H9 (cell line): ENCODE measurements at regions not wholly inside any gene's neighbourhood (a gene's known extent, or its start where the extent isn't known, plus 50 kb on each side); places are given as distances from the start of the nearest gene placed in this dataset.

Source experiments
- DNase-seq: peaks from one replicate; pipeline ENCODE4 v3.0.0-alpha.2; 2017
- H2AFZ ChIP-seq: one replicate; pipeline ENCODE4 v1.6.1; 2013; ENCODE audit warnings: mild to moderate bottlenecking, low read length, control low read depth, moderate library complexity
- H2AK5ac ChIP-seq: 2 replicates; pipeline ENCODE4 v1.6.1; 2013; ENCODE audit warnings: low read length, control low read depth, mixed read lengths; ENCODE audit not compliant: insufficient read length
- H2BK120ac ChIP-seq: one replicate; pipeline ENCODE4 v1.6.1; 2013; ENCODE audit warnings: low read depth, mild to moderate bottlenecking, low read length, control low read depth, inconsistent platforms; ENCODE audit not compliant: poor library complexity, severe bottlenecking
- H2BK12ac ChIP-seq: 2 replicates; pipeline ENCODE4 v1.6.1; 2013; ENCODE audit warnings: low read length, control low read depth, mixed read lengths, low read depth; ENCODE audit not compliant: insufficient read length
- H2BK15ac ChIP-seq: 2 replicates; pipeline ENCODE4 v1.6.1; 2013; ENCODE audit warnings: low read depth, low read length, control low read depth
- H2BK20ac ChIP-seq: one replicate; pipeline ENCODE4 v1.6.1; 2013; ENCODE audit warnings: low read depth, mild to moderate bottlenecking, low read length, control low read depth, inconsistent platforms; ENCODE audit not compliant: poor library complexity, severe bottlenecking
- H2BK5ac ChIP-seq: 2 replicates; pipeline ENCODE4 v1.6.1; 2013; ENCODE audit warnings: low read length, control low read depth, mixed read lengths; ENCODE audit not compliant: insufficient read length
- H3K14ac ChIP-seq: 2 replicates; pipeline ENCODE4 v1.6.1; 2013; ENCODE audit warnings: low read length, control low read depth; ENCODE audit not compliant: insufficient read depth
- H3K18ac ChIP-seq: 2 replicates; pipeline ENCODE4 v1.6.1; 2013; ENCODE audit warnings: low read depth, mild to moderate bottlenecking, mixed read lengths, low read length, control low read depth; ENCODE audit not compliant: insufficient read length
- H3K23ac ChIP-seq: 2 replicates; pipeline ENCODE4 v1.6.1; 2013; ENCODE audit warnings: low read length, control low read depth, mixed read lengths, low read depth; ENCODE audit not compliant: insufficient read length
- H3K23me2 ChIP-seq: 2 replicates; pipeline ENCODE4 v1.6.1; 2013; ENCODE audit warnings: low read depth, mild to moderate bottlenecking, mixed read lengths, low read length, control low read depth; ENCODE audit not compliant: insufficient read length, poor library complexity, severe bottlenecking
- H3K27ac ChIP-seq: 2 replicates; pipeline ENCODE4 v1.5.1; 2013; ENCODE audit warnings: low read length, control low read depth, mixed read lengths, low read depth; ENCODE audit not compliant: insufficient read length
- H3K27me3 ChIP-seq: 2 replicates; pipeline ENCODE4 v1.6.1; 2013; ENCODE audit warnings: low read length, control low read depth, inconsistent platforms; ENCODE audit not compliant: insufficient read depth
- H3K4ac ChIP-seq: 2 replicates; pipeline ENCODE4 v1.6.1; 2013; ENCODE audit warnings: low read depth, mild to moderate bottlenecking, control low read depth, inconsistent platforms, low read length, moderate library complexity
- H3K4me1 ChIP-seq: 2 replicates; pipeline ENCODE4 v1.6.1; 2013; ENCODE audit warnings: low read length, control low read depth, inconsistent platforms; ENCODE audit not compliant: insufficient read depth
- H3K4me2 ChIP-seq: 2 replicates; pipeline ENCODE4 v1.6.1; 2013; ENCODE audit warnings: low read length, control low read depth, mixed read lengths; ENCODE audit not compliant: insufficient read length, insufficient read depth
- H3K56ac ChIP-seq: 2 replicates; pipeline ENCODE4 v1.6.1; 2013; ENCODE audit warnings: low read depth, mild to moderate bottlenecking, mixed read lengths, low read length, control low read depth; ENCODE audit not compliant: insufficient read length
- H3K79me1 ChIP-seq: 2 replicates; pipeline ENCODE4 v1.6.1; 2013; ENCODE audit warnings: low read depth, mild to moderate bottlenecking, moderate library complexity, low read length, control low read depth, inconsistent platforms; ENCODE audit not compliant: insufficient read depth, poor library complexity, severe bottlenecking
- H3K79me2 ChIP-seq: 2 replicates; pipeline ENCODE4 v1.6.1; 2013; ENCODE audit warnings: low read length, control low read depth, inconsistent platforms; ENCODE audit not compliant: insufficient read depth
- H3K9ac ChIP-seq: 2 replicates; pipeline ENCODE4 v1.6.1; 2013; ENCODE audit warnings: low read length, control low read depth, mixed read lengths; ENCODE audit not compliant: insufficient read length; ENCODE audit errors: extremely low read depth
- H3K9me3 ChIP-seq: one replicate; pipeline ENCODE4 v1.6.1; 2013; ENCODE audit warnings: low read depth, low read length, inconsistent platforms; ENCODE audit not compliant: control insufficient read depth
- H3T11ph ChIP-seq: one replicate; pipeline ENCODE4 v1.6.1; 2013; ENCODE audit warnings: mild to moderate bottlenecking, low read length, control low read depth, inconsistent platforms
- H4K20me1 ChIP-seq: one replicate; pipeline ENCODE4 v1.6.1; 2013; ENCODE audit not compliant: control insufficient read depth, insufficient read length, insufficient read depth
- H4K5ac ChIP-seq: 2 replicates; pipeline ENCODE4 v1.6.1; 2013; ENCODE audit warnings: low read depth, mild to moderate bottlenecking, mixed read lengths, low read length, control low read depth; ENCODE audit not compliant: insufficient read length
- H4K8ac ChIP-seq: replicated peaks from 2 replicates; pipeline ENCODE4 v1.6.1; 2013; ENCODE audit warnings: low read length, control low read depth, mixed read lengths, low read depth; ENCODE audit not compliant: insufficient read length
- H4K91ac ChIP-seq: 2 replicates; pipeline ENCODE4 v1.6.1; 2013; ENCODE audit warnings: low read depth, mild to moderate bottlenecking, moderate library complexity, mixed read lengths, low read length, control low read depth; ENCODE audit not compliant: insufficient read length
- H3K27ac Mint-ChIP-seq, 3 experiments: 2 replicates in 2 of 3; 3 replicates in 1 of 3; pipeline ENCODE4 v1.8.0; 2020 to 2021; ENCODE audit warnings: mixed read lengths in 3 of 3, mild to moderate bottlenecking in 1 of 3, moderate library complexity in 1 of 3
- H3K27me3 Mint-ChIP-seq: 2 replicates; pipeline ENCODE4 v1.8.0; 2021; ENCODE audit warnings: low read depth, mild to moderate bottlenecking, moderate library complexity, mixed read lengths
- H3K36me3 Mint-ChIP-seq, 3 experiments: 2 replicates in 2 of 3; 3 replicates in 1 of 3; pipeline ENCODE4 v1.8.0; 2020 to 2021; ENCODE audit warnings: low read depth in 3 of 3, mixed read lengths in 3 of 3; ENCODE audit not compliant: insufficient read depth in 1 of 3
- H3K4me1 Mint-ChIP-seq, 2 experiments: 2 replicates each; pipeline ENCODE4 v1.8.0; 2020; ENCODE audit warnings: mixed read lengths in 2 of 2
- H3K4me3 Mint-ChIP-seq, 2 experiments: 2 replicates in 1 of 2; 3 replicates in 1 of 2; pipeline ENCODE4 v1.8.0; 2020 to 2021; ENCODE audit warnings: mild to moderate bottlenecking in 2 of 2, mixed read lengths in 2 of 2, moderate library complexity in 1 of 2
- H3K9me3 Mint-ChIP-seq, 2 experiments: 2 replicates in 1 of 2; 3 replicates in 1 of 2; pipeline ENCODE4 v1.8.0; 2020; ENCODE audit warnings: mild to moderate bottlenecking in 2 of 2, mixed read lengths in 2 of 2, moderate library complexity in 1 of 2
- CTCF ChIP-seq: fragments of 200-600 bp; sonication (generic); conservative IDR thresholded peaks from 3 replicates; pipeline ENCODE4 v1.8.0; 2021; ENCODE audit warnings: antibody characterized with exemption, mild to moderate bottlenecking
- WGBS: extraction: QIAGEN DNeasy Blood & Tissue Kit; methylation state at CpG from one replicate; pipeline ENCODE4 v1.1.7; 2013; ENCODE audit warnings: missing lambda C conversion rate, low lambda C conversion rate, mixed read lengths; ENCODE audit not compliant: insufficient read length; ENCODE audit errors: extremely low coverage; 5-methylcytosine and 5-hydroxymethylcytosine counted together

- no CpG with 5 or more reads among the region's 6 CpGs for WGBS
- Histone ChIP-seq H3K9me3 (no peaks in the 10 kb centered on the region), H3K4ac (no peak overlapping the region), H3K23ac (no peak overlapping the region), H4K91ac (no peak overlapping the region), H2AK5ac (no peak overlapping the region), H3K27ac (no peak overlapping the region), H2BK5ac (no peak overlapping the region), H4K20me1 (no peaks in the 10 kb centered on the region), H3K56ac (no peak overlapping the region), H3K4me2 (no peak overlapping the region), H3K18ac (no peak overlapping the region), H2BK12ac (no peak overlapping the region), H4K8ac (no peak overlapping the region), H3K79me1 (no peaks in the 10 kb centered on the region), H2BK15ac (no peak overlapping the region), H3K14ac (no peak overlapping the region), H2AFZ (no peak overlapping the region), H3K27me3 (no peaks in the 10 kb centered on the region), H3K9ac (no peak overlapping the region), H3K79me2 (no peaks in the 10 kb centered on the region), H3K23me2 (no peaks in the 10 kb centered on the region), H3T11ph (no peak overlapping the region), H2BK120ac (no peak overlapping the region), H4K5ac (no peak overlapping the region), H2BK20ac (no peak overlapping the region), H3K4me1 (no peaks in the 10 kb centered on the region)
- no peak for TF ChIP-seq CTCF
- no peak overlapping the region; a peak in 1 of 7 replicates for H3K27ac Mint-ChIP-seq
- peaks cover 17 to 19% of the 10 kb centered on the region in 2 experiments for H3K4me1 Mint-ChIP-seq
- H3K9me3 Mint-ChIP-seq, result no peaks in the 10 kb centered on the region
- no peaks in the 10 kb centered on the region for H3K27me3 Mint-ChIP-seq
- no peak for DNase-seq
- no peak overlapping the region for H3K4me3 Mint-ChIP-seq
- no peaks in the 10 kb centered on the region for H3K36me3 Mint-ChIP-seq
These were observed 678.1 kb upstream of the ZNF608 start for GRCh38 chr5:125424402-125425141.
